ENCODE measurements at regions not wholly inside any gene's neighbourhood (a gene's known extent, or its start where the extent isn't known, plus 50 kb on each side); places are given as distances from the start of the nearest gene placed in this dataset.

DNA sequence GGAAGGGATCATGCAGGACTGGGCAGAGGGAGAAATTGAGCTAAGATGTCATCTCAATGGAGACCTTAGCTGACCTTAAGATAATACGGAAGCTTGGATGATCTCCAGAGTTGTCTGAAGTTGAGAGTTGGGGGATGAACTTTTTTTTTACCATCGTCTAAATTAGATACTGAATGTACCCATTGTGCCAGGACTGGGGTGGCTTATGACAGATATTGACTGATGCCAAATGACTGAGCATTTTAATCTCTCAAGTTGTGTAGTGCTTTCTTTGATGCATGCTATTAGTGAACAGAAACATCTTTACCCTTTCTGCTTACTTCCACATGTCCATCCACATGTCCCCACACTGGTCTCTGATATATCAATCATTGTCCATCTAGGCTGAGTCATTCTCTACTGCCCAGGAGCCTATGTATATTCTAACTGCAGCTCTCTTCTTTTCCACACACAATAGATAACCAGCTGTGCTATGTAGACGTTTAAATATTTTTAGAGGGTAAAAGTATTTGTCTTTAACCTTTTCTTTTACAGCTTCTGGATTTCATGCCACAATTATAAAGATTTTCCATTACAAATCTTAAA lies 60.2 kb upstream of the ZKSCAN2 start:
- H3K4me3 ChIP-seq (ENCODE audit: low read depth, low read length): no peak overlapping the region
- TF ChIP-seq, protein P1, sequence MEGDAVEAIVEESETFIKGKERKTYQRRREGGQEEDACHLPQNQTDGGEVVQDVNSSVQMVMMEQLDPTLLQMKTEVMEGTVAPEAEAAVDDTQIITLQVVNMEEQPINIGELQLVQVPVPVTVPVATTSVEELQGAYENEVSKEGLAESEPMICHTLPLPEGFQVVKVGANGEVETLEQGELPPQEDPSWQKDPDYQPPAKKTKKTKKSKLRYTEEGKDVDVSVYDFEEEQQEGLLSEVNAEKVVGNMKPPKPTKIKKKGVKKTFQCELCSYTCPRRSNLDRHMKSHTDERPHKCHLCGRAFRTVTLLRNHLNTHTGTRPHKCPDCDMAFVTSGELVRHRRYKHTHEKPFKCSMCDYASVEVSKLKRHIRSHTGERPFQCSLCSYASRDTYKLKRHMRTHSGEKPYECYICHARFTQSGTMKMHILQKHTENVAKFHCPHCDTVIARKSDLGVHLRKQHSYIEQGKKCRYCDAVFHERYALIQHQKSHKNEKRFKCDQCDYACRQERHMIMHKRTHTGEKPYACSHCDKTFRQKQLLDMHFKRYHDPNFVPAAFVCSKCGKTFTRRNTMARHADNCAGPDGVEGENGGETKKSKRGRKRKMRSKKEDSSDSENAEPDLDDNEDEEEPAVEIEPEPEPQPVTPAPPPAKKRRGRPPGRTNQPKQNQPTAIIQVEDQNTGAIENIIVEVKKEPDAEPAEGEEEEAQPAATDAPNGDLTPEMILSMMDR (IDR thresholded peaks at IDR 0.05): no peak
- no peak overlapping the region for H3K9ac ChIP-seq
- no peak overlapping the region for H3K27ac ChIP-seq
- H3K36me3 ChIP-seq (ENCODE audit: control insufficient read depth, insufficient read depth, low read length): no peaks in the 10 kb centered on the region
- H3K4me1 ChIP-seq: no peaks in the 10 kb centered on the region
- no peaks in the 10 kb centered on the region for H3K79me2 ChIP-seq
- H3K4me2 ChIP-seq (ENCODE audit: low read length): no peak overlapping the region
- no peaks in the 10 kb centered on the region for H3K27me3 ChIP-seq (ENCODE audit: control insufficient read depth, insufficient read depth, low read length)
- no peak overlapping the region for H2AFZ ChIP-seq
- H3K9me3 ChIP-seq (ENCODE audit: control insufficient read depth, low read length): peaks cover 3% of the 10 kb centered on the region

DNA sequence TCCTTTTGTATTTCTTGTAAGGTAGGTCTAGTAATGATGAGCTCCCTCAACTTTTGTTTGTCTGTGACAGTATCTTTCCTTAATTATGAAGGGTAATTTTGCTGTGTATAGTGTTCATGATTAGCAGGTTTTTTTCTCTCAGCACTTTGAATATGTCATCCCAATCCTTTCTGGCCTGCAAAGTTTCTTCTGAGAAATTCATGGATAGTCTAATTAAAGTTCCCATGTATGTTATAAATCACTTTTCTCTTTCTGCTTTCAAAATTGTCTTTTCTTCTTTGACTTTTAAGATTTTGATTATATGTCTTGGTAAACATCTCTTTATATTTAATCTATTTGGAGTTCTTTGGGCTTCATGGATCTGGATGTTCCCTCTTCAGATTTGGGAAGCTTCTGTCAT lies 54.3 kb upstream of the ZKSCAN2 start:
- Histone ChIP-seq H3K4me1 (no peaks in the 10 kb centered on the region), H3K9me3 (ENCODE audit: control insufficient read depth, low read length) (peaks cover 3% of the 10 kb centered on the region), H3K27ac (no peak overlapping the region), H2AFZ (no peak overlapping the region), H3K4me3 (ENCODE audit: low read depth, low read length) (no peak overlapping the region), H3K36me3 (ENCODE audit: control insufficient read depth, insufficient read depth, low read length) (no peaks in the 10 kb centered on the region), H3K9ac (no peak overlapping the region), H3K79me2 (no peaks in the 10 kb centered on the region), H3K4me2 (ENCODE audit: low read length) (no peak overlapping the region), H3K27me3 (ENCODE audit: control insufficient read depth, insufficient read depth, low read length) (no peaks in the 10 kb centered on the region)
- TF ChIP-seq, protein P1 (IDR thresholded peaks at IDR 0.05): no peak

DNA sequence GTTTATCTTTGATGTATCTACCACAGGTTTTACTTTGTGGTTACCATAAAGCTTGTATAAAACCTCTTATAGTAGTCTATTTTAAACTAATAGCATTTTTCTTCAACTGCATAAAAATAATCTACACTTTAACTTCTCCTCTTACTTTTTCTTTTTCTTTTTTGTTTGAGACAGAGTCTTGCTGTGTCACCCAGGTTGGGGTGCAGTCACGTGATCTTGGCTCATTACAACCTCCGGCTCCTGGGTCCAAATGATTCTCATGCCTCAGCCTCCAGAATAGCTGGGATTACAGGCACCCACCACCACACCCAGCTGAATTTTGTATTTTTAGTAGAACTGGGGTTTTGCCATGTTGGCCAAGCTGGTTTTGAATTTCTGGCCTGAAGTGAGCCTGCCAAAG lies 53.4 kb upstream of the ZKSCAN2 start:
- H3K4me2 ChIP-seq (ENCODE audit: low read length): no peak overlapping the region
- H3K36me3 ChIP-seq (ENCODE audit: control insufficient read depth, insufficient read depth, low read length): no peaks in the 10 kb centered on the region
- no peak overlapping the region for H3K27ac ChIP-seq
- no peaks in the 10 kb centered on the region for H3K9me3 ChIP-seq (ENCODE audit: control insufficient read depth, low read length)
- no peaks in the 10 kb centered on the region for H3K79me2 ChIP-seq
- no peaks in the 10 kb centered on the region for H3K4me1 ChIP-seq
- no peak overlapping the region for H2AFZ ChIP-seq
- H3K4me3 ChIP-seq (ENCODE audit: low read depth, low read length): no peak overlapping the region
- no peak overlapping the region for H3K9ac ChIP-seq
- no peaks in the 10 kb centered on the region for H3K27me3 ChIP-seq (ENCODE audit: control insufficient read depth, insufficient read depth, low read length)
- TF ChIP-seq, protein P1 (IDR thresholded peaks at IDR 0.05): no peak

Data from parathyroid adenoma (tissue), 2 donors.